ENCODE measurements at regions not wholly inside any gene's neighbourhood (a gene's known extent, or its start where the extent isn't known, plus 50 kb on each side); places are given as distances from the start of the nearest gene placed in this dataset.

DNA sequence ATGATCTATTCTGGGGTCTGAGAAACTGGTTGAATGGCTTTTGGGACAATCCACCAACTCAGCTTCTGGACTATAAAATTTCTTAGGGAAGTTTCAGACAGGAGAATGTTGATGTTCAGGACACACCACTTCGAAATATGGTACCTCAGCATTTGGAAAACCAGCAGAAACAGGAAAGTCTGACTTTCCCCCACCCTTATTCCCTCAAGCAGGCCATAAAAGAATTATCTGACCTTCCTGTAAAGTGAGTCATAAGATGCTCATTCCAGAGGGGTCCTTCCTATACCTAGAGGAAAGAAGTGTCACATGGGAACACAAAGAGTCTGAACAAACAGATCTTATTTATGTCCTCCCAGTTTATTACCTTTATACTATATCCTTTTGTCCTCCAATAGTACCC, 415.0 kb downstream of the CPS1 start:
- TF ChIP-seq, protein P1, sequence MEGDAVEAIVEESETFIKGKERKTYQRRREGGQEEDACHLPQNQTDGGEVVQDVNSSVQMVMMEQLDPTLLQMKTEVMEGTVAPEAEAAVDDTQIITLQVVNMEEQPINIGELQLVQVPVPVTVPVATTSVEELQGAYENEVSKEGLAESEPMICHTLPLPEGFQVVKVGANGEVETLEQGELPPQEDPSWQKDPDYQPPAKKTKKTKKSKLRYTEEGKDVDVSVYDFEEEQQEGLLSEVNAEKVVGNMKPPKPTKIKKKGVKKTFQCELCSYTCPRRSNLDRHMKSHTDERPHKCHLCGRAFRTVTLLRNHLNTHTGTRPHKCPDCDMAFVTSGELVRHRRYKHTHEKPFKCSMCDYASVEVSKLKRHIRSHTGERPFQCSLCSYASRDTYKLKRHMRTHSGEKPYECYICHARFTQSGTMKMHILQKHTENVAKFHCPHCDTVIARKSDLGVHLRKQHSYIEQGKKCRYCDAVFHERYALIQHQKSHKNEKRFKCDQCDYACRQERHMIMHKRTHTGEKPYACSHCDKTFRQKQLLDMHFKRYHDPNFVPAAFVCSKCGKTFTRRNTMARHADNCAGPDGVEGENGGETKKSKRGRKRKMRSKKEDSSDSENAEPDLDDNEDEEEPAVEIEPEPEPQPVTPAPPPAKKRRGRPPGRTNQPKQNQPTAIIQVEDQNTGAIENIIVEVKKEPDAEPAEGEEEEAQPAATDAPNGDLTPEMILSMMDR (conservative IDR thresholded peaks at IDR 0.05): no peak
- TF ChIP-seq ZFX (IDR thresholded peaks at IDR 0.05): no peak
